ENCODE measurements at regions not wholly inside any gene's neighbourhood (a gene's known extent, or its start where the extent isn't known, plus 50 kb on each side); places are given as distances from the start of the nearest gene placed in this dataset.

DNA sequence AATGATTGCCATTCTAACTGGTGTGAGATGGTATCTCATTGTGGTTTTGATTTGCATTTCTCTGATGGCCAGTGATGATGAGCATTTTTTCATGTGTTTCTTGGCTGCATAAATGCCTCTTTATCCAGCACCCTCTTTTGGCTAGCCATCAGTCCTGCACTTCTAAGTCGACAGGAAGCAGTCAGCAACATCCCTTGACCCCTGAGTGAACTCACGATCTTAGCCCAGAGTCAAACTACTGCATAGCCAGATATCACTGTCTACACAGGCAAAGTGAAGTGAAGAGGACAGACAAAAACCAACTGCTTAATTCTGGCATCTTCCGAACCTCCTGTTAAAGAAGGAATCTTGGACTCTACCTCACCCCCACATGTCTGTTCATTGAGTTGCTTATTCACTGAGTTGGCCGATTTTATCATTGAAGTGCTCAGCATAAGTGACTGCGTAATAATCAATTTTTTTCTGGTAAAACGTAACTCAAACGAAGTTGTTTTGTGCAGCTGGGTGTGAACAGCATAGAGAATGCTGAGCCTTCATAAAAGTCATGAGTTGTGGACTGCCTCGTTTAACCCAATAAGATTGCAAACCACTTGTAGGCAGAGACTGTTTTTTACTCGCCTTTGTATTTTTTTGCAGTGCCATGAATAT is 304.2 kb downstream of the COG6 start:
- TF ChIP-seq, protein P1, sequence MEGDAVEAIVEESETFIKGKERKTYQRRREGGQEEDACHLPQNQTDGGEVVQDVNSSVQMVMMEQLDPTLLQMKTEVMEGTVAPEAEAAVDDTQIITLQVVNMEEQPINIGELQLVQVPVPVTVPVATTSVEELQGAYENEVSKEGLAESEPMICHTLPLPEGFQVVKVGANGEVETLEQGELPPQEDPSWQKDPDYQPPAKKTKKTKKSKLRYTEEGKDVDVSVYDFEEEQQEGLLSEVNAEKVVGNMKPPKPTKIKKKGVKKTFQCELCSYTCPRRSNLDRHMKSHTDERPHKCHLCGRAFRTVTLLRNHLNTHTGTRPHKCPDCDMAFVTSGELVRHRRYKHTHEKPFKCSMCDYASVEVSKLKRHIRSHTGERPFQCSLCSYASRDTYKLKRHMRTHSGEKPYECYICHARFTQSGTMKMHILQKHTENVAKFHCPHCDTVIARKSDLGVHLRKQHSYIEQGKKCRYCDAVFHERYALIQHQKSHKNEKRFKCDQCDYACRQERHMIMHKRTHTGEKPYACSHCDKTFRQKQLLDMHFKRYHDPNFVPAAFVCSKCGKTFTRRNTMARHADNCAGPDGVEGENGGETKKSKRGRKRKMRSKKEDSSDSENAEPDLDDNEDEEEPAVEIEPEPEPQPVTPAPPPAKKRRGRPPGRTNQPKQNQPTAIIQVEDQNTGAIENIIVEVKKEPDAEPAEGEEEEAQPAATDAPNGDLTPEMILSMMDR (conservative IDR thresholded peaks at IDR 0.05), result no peak
- H3K27ac ChIP-seq, result no peak overlapping the region

DNA sequence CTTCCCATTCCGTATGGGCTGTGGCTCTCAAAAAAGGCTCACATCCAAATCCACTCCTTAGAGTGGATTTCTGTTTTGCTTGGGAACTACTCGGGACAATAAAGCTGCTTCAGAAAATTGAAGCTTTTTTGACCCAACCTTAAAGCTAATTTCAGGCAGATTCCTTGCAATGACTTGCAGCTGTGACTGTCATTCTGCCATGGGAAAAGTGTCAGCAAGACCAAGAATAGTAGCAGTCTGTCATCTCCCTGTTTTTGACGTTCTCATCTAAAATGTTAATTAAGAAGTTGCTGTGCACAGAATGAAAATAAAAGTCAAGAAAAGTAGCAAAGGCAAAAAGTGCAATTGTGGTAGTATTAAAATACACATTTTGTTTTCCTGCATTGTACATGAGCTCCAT is 304.7 kb downstream of the COG6 start:
- H3K27ac ChIP-seq, result no peak overlapping the region
- TF ChIP-seq, protein P1 (conservative IDR thresholded peaks at IDR 0.05), result no peak

DNA sequence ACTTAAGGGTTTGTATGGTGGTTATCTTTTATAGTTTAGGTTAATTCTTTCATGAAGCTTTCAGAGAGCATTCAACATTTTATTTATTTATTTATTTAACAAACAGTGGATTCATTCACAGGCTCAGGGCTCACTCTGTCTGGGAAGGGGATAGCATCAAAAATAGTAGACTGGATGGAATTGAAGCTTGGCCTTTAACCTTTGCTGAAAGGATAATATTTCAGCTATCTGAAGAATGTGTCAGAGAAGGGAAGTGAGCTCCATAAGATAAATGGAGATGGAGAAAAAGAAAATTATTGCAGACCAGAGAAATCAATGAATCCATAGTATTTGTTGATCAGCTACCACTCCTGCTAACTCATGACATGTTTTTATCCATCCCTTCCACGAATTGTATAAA is 305.6 kb downstream of the COG6 start:
- TF ChIP-seq, protein P1 (conservative IDR thresholded peaks at IDR 0.05), result no peak
- no peak overlapping the region for H3K27ac ChIP-seq

DNA sequence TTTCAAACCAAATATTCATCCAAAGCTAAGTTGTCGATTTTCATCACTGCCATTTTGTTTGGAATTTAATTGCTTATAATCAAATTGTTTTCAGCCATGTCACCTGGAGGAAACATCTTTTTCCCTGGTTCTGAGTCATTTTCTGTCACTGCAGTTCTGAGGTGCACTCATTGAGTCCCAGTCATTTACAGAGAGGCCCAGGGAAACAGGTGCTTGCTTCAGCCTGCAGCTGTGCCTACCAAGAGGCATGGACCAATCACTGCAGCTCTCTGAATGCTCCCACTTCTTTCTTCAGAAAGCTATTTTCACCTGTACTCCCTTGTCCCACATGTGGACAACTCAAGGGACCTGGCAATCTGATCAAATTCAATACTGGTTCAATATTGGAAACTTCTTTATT is 308.1 kb downstream of the COG6 start:
- H3K27ac ChIP-seq, result no peak overlapping the region
- TF ChIP-seq, protein P1 (conservative IDR thresholded peaks at IDR 0.05), result no peak

DNA sequence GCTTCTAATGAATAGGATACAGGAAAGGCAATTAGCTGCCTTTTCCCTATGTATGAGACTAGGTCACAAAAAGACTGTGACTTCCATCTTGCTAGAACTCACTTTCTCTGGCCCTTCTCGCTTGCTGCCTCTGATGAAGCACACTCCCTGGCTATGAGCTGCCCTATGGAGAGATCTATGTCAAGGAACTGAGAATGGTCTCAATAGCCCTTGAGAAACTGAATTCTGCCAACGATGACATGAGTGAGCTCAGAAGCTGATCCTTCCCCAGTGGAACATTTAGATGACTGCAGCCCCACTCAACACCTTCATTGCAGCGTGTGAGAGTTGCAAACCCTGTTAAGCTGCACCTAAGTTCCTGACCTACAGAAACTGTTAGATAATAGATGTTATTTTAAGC is 309.8 kb downstream of the COG6 start:
- TF ChIP-seq, protein P1 (conservative IDR thresholded peaks at IDR 0.05), result no peak
- H3K27ac ChIP-seq, result no peak overlapping the region

DNA sequence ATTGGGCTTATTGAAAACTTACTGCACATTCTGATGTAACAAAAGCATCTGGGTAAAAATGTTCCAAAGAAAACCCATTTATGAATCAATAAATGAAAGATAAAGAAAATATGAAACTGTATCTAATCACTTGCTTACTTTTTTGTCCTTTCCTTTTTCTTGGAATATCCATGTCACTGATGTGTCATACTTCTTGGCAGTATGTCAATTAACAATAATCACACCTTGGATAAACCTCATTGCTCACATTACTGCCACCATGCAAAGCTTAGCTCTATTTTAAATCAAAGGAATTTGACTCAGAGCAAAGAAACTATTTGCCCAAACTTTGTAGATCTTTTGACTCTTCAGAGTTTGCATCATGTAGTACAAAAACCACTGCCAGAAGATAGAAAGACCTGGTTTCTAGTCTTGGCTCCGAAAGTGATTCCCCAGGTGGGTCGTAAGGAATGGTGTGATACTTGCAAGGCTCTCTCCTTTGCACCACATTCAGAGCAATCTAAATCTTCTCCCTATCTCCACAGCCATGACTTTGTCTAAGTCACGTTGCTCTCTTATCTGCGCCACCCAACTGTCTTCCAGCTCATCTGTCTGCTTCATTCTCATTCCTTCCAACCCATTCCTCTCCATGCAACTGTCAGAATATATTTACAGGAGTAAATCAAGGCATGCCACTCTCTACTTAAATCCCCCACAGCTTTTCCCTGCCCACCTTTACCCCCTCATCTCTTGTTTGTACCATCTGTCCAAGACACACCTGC is 311.9 kb downstream of the COG6 start:
- TF ChIP-seq, protein P1 (conservative IDR thresholded peaks at IDR 0.05), result no peak
- no peak overlapping the region for H3K27ac ChIP-seq

DNA sequence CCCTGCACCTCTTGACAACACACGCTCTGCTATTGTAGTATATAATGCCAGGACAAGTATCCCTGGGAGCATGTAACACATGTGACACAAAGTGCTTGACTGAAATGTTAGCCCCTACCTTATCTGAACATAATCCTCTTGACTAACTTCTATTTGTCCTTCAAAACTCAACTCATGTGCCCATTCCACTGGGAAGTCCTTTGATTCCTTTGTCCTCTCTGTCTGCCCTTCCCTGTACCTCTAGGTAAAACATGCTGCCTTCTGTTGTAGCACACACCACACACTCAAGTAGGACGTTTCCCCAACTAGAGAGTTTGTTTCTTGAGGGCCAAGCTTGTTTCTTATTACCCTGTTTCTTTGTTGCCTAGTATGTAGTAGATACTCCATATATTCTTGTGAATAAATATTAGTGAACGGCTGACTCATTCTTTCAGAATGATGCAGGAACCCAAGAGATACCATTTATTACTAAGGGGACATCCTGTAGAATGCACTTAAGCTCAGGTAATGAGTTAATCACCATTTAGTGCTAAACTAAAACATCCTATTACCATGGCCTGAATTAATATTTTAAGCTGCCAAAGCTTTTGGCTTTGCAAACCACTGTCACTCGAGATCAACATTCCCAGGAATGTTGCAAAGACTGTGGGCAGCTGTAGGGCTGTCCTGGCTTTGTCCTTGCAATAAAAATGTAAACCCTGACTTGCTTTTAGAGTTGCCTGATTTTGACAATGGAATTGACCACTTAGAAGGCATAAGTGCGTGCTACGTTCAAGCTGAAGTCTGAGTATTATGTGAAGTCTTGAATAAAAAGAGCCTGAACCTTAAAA is 313.4 kb downstream of the COG6 start:
- H3K27ac ChIP-seq, result no peak overlapping the region
- TF ChIP-seq, protein P1 (conservative IDR thresholded peaks at IDR 0.05), result no peak

All from VCaP (cell line).